Activated T-helper 1 cell treated with anti-CD3 and anti-CD28 coated beads, Interleukin-12 subunit alpha, Interleukin-12 subunit beta, Interleukin-2, Interleukin-4 antibody, amounts not matched to agents 30 ng/mL and 10 ng/mL and 1 ng/mL, durations not matched to agents 14 hours and 24 hours and 36 hours (primary cell): ENCODE measurements at regions not wholly inside any gene's neighbourhood (a gene's known extent, or its start where the extent isn't known, plus 50 kb on each side); places are given as distances from the start of the nearest gene placed in this dataset.

Experiments
- DNase-seq: peaks from one replicate; pipeline ENCODE4 v3.0.0; 2021; ENCODE audit warnings: low spot score
- H3K27ac Mint-ChIP-seq: one replicate; pipeline ENCODE4 v1.8.0; 2021; ENCODE audit warnings: mild to moderate bottlenecking, mixed read lengths
- H3K27me3 Mint-ChIP-seq: one replicate; pipeline ENCODE4 v1.8.0; 2022; ENCODE audit warnings: mild to moderate bottlenecking, moderate library complexity, mixed read lengths; ENCODE audit not compliant: insufficient read depth
- H3K36me3 Mint-ChIP-seq: one replicate; pipeline ENCODE4 v1.8.0; 2021; ENCODE audit warnings: low read depth, mixed read lengths
- H3K4me1 Mint-ChIP-seq: one replicate; pipeline ENCODE4 v1.8.0; 2021; ENCODE audit warnings: low read depth, mixed read lengths
- H3K4me3 Mint-ChIP-seq: one replicate; pipeline ENCODE4 v1.8.0; 2021; ENCODE audit warnings: mild to moderate bottlenecking, moderate library complexity, mixed read lengths
- H3K9me3 Mint-ChIP-seq: one replicate; pipeline ENCODE4 v1.8.0; 2021; ENCODE audit warnings: mixed read lengths
- intact Hi-C: fragments of 100-400 bp; cut with micrococcal nuclease; formaldehyde crosslinking; loops from one replicate; pipeline ENCODE4 v1.15.1; 2024

DNA sequence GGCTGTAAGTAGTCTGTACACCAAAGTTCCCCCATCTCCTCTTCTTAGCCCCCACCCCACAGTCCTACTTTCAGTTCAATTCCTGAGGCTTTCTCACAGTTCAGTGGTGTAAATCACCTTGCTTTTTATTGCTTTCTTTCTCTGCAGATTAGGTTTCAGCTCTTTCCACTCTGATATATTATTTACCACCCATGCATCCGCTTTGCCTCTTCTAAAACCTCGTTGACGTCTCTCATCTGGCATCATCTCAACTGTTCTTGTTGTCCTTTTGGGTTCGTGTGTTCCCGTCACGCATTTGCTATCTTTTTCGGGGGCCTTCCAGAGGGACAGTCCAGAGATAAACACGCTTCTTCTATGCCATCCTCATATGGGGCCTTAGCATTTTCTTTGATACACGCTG lies 597.9 kb upstream of the DPP6 start:
- Mint-ChIP-seq H3K36me3 (no peaks in the 10 kb centered on the region), H3K27ac (no peak overlapping the region), H3K4me1 (no peaks in the 10 kb centered on the region), H3K9me3 (peaks cover 4% of the 10 kb centered on the region), H3K4me3 (no peak overlapping the region), H3K27me3 (no peaks in the 10 kb centered on the region)
- intact Hi-C loops: no loop called here
- DNase-seq: no peak

DNA sequence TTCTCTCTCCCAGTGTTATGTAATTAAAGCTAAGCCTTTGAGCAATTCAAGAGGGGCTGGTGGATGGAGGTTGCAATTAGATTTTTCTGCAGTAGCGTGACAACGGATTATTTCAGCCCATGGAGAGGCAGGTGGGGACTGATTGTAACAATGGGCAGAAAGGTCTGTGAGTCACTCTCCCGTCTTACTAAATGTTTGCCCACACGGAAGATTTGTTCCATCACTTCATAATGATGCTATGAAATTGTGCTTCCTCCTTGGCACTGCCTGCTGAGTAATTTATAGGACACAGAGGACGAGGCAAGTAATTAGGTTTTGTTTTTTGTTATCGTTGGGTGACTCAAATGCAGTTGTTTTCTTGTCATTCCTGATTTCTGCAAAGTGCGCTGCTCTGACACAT lies 594.5 kb upstream of the DPP6 start:
- H3K27me3 Mint-ChIP-seq: no peaks in the 10 kb centered on the region

DNA sequence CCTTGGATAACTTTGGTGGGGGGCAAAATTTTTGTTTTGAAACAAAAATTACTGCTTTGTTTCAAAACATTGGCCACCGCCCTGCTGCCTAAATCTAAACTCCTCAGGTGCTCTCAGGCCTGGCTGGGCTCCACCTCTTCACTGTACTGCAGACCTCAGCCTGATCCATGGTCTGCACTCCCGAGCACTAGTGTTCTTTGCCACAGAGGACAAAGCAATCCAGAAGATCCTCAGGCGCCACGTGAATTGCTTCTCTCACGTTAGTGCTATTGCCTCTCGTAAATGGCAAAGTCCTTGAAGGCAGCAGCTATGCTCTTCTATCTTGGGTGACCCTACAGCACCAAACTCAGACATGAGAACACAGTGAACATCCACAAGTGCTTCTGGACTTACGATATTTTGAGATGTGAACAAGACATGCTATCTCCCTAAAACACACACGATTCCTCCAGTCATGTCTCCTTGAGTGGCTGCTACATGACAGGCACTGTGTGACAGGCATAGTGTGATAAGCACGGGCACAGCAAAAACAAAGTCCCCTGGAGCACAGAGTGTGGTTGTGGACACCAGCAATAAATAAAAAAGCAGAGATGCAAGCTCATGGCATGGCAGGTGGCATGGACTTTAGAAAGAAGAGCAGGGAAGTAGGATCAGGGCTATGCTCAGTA lies 582.1 kb upstream of the DPP6 start:
- DNase-seq: no peak
- H3K36me3 Mint-ChIP-seq: no peaks in the 10 kb centered on the region
- no peaks in the 10 kb centered on the region for H3K27me3 Mint-ChIP-seq
- no peaks in the 10 kb centered on the region for H3K4me1 Mint-ChIP-seq
- H3K27ac Mint-ChIP-seq: no peak overlapping the region
- H3K4me3 Mint-ChIP-seq: no peak overlapping the region
- intact Hi-C loops: no loop called here
- peaks cover 12% of the 10 kb centered on the region for H3K9me3 Mint-ChIP-seq

More for the DNA sequence above, 594.5 kb upstream of the DPP6 start:
- H3K9me3 Mint-ChIP-seq: peaks cover 9% of the 10 kb centered on the region
- no peak overlapping the region for H3K27ac Mint-ChIP-seq
- DNase-seq: no peak
- no peaks in the 10 kb centered on the region for H3K4me1 Mint-ChIP-seq
- intact Hi-C loops: no loop called here
- H3K36me3 Mint-ChIP-seq: no peaks in the 10 kb centered on the region
- H3K4me3 Mint-ChIP-seq: no peak overlapping the region

DNA sequence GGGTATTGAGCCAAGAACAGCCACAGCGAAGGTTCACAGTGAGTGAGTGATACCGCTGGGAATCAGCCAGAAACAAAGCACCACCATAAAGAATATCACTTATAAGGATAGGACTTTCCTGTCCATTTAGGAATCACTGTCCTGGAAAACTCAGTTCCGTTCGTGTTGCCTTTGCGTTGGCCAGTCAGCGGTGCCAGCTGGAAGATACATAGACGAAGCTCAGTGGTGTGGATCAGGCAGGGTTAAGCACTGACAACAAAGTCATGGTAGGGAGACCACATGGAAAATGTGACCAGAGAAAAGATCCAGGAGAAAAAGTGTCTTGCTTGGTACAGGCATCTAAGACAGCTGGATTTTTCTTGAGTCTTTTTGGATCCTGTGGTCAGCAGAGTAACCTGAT lies 579.7 kb upstream of the DPP6 start:
- intact Hi-C loops: no loop called here
- Mint-ChIP-seq H3K4me3 (no peak overlapping the region), H3K36me3 (no peaks in the 10 kb centered on the region), H3K9me3 (peaks cover 6% of the 10 kb centered on the region), H3K27ac (no peak overlapping the region), H3K27me3 (no peaks in the 10 kb centered on the region), H3K4me1 (no peaks in the 10 kb centered on the region)
- no peak for DNase-seq

DNA sequence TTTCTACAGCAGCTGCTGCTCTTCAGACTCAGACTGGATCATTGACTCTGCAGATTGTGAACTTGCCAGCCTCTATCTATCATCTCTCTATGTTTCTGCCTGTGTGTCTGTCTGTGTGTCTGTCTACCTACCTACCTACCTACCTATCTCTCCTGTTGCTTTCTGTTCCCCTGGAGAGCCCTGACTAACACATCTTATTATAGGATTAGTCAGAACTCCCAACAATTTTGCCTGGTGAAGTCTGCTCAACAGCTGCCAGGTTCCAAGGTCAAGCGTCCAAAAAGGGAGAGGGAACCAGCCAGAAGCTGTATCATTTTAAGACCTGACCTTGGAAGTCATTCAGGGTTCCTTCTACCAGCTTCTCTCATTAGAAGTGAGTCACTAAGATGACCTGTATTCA lies 579.0 kb upstream of the DPP6 start:
- Mint-ChIP-seq H3K36me3 (no peaks in the 10 kb centered on the region), H3K27me3 (no peaks in the 10 kb centered on the region), H3K4me3 (no peak overlapping the region), H3K27ac (no peak overlapping the region), H3K4me1 (no peaks in the 10 kb centered on the region), H3K9me3 (peaks cover 6% of the 10 kb centered on the region)
- intact Hi-C loops: no loop called here
- DNase-seq: no peak

DNA sequence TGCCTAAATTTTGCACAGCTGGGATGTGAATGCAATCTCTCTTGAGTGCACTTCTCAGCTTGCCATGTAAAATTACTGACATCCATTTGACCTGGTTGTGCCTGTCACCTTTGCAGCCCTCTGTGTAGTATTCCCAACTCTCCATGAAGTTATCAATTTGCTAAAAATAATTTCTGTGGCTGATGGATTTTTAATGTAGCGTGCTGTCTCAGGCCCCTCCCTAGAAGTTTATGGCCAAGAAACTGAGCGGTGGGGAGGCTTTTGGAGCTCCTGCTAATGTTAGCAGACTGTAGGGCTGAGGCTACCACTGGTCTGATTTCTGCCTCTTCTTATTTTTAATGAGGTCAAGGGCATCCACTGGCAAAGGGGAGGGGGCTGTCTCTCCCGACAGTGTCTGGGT lies 577.0 kb upstream of the DPP6 start:
- H3K4me1 Mint-ChIP-seq: no peaks in the 10 kb centered on the region
- H3K27ac Mint-ChIP-seq: no peak overlapping the region
- no peaks in the 10 kb centered on the region for H3K27me3 Mint-ChIP-seq
- peaks cover 6% of the 10 kb centered on the region for H3K9me3 Mint-ChIP-seq
- intact Hi-C loops: no loop called here
- no peak for DNase-seq
- H3K4me3 Mint-ChIP-seq: no peak overlapping the region
- no peaks in the 10 kb centered on the region for H3K36me3 Mint-ChIP-seq

DNA sequence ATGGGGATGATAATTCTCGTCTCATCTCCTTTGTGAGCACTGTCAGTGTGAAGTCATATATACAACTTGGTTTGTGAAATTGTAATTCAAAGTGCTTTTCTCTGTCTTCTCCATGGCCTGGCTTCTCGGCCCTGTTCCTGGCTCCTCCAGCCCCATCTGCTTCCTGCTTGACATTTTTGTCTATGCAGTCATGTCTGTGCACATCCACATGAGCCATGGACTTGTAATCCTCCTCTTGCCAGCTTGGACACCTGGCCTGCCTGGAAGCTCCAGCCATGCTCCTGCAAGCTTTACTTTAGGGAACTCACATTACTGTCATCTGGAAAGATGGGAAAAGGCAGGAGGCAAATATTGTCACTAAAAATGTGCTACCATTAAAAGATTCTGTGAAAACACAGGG lies 576.0 kb upstream of the DPP6 start:
- DNase-seq: no peak
- intact Hi-C loops: no loop called here
- Mint-ChIP-seq H3K27ac (no peak overlapping the region), H3K4me3 (no peak overlapping the region), H3K9me3 (no peaks in the 10 kb centered on the region), H3K36me3 (no peaks in the 10 kb centered on the region), H3K4me1 (no peaks in the 10 kb centered on the region), H3K27me3 (no peaks in the 10 kb centered on the region)

DNA sequence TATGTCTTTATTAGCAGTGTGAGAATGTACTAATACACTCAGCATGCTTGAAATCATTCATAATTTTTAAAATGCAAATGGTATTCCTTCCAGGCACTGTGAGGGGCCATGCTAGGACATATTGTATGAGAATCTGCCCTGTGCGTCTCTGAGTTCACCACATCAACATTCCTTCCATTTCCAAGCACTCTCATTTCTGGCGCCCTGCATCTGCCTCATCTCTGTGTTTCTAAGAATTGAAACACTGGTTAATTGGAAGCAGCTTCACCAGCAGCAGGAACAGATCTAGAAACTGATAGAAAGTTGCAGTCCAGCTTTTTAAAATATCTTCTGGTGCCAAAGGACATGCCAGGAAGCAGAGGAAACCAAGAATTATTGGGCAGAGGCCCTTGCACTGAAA lies 555.9 kb upstream of the DPP6 start:
- H3K4me3 Mint-ChIP-seq: no peak overlapping the region
- H3K4me1 Mint-ChIP-seq: no peaks in the 10 kb centered on the region
- DNase-seq: no peak
- no peaks in the 10 kb centered on the region for H3K27me3 Mint-ChIP-seq
- no peak overlapping the region for H3K27ac Mint-ChIP-seq
- intact Hi-C loops: no loop called here
- H3K36me3 Mint-ChIP-seq: no peaks in the 10 kb centered on the region
- H3K9me3 Mint-ChIP-seq: peaks cover 16% of the 10 kb centered on the region

DNA sequence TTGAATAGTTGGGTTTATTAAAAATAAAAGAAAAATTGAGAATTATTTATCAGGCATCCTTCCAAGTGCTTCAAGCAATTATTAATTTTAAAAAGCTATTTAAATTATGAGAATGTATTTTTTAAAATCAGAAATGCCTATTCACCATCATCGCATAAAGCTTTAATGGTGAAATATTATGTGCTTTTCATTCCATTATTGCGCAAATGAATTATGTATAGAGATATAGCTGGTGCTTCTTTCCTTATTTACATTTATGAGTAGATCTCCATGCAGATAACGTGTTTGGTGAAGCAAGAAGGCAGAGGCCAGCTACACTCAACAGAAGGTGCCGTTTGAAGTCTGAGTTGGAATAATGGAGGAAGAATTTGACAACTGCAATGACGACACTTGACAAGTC lies 549.1 kb upstream of the DPP6 start:
- Mint-ChIP-seq H3K27me3 (no peaks in the 10 kb centered on the region), H3K4me3 (no peak overlapping the region), H3K27ac (no peak overlapping the region), H3K9me3 (peaks cover 4% of the 10 kb centered on the region), H3K36me3 (no peaks in the 10 kb centered on the region), H3K4me1 (no peaks in the 10 kb centered on the region)
- intact Hi-C loops: no loop called here
- DNase-seq: no peak

DNA sequence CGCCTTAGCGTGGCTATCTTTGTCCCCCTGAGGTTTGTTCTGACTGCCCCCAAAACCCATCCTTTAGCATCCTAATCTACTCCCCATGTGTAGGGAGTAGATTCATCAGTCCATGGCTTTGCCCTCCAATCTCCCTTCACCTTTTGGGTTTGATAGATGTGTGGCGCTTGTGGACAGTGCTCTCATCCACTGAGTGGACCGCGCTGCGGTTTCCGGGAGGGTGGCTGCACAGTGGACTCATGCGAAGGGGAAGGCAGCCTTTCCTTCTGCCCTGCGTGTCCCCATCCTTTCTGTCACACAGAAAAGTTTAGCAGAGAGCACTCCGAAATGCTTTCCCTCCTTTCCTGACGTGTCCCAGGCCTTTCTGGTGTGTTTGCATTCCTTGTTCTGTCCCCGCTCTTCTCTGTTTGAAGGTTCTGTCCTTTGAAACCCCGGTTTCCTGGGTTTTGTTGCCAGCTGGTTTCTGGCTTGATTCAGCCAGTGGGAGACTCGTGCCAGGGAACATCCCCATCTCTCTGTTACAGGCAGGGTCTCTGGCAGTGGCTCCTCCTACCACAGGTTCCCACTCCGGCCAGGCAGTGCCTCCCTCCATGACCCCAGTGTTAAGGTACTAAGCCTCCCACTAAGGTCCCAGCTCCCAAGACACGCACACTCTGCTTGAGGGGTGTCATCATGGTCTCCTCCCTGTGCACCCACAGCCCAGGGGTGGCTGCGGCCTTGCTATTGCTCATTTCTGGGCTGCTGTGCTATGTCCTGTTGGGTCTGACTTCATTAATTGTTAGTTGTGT lies 547.7 kb upstream of the DPP6 start:
- H3K9me3 Mint-ChIP-seq: peaks cover 4% of the 10 kb centered on the region
- H3K27me3 Mint-ChIP-seq: no peaks in the 10 kb centered on the region
- no peaks in the 10 kb centered on the region for H3K4me1 Mint-ChIP-seq
- H3K36me3 Mint-ChIP-seq: no peaks in the 10 kb centered on the region
- no peak overlapping the region for H3K4me3 Mint-ChIP-seq
- no peak for DNase-seq
- H3K27ac Mint-ChIP-seq: no peak overlapping the region
- intact Hi-C loops: no loop called here

DNA sequence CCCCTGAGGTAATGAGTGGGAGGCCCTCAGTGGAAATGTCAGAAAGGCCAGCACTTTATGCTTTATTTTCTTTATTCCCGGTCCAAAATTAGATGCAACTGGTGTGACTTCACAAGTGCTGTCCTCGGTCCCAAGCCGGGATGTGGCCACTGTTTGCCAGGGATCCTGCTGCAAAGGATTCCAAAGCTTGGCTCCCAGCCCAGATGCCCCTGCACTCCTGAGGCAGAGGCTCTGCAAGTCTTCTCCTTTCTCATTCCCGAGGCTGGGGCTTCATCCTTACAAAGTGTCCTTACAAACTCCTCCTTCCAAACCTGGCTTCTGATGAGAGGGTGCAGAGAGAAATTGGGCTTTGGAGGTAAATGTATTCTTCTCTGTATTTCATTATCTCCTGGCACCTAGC lies 544.3 kb upstream of the DPP6 start:
- Mint-ChIP-seq H3K4me1 (no peaks in the 10 kb centered on the region), H3K36me3 (no peaks in the 10 kb centered on the region), H3K9me3 (no peaks in the 10 kb centered on the region), H3K27ac (no peak overlapping the region), H3K4me3 (no peak overlapping the region), H3K27me3 (no peaks in the 10 kb centered on the region)
- intact Hi-C loops: no loop called here
- DNase-seq: no peak

DNA sequence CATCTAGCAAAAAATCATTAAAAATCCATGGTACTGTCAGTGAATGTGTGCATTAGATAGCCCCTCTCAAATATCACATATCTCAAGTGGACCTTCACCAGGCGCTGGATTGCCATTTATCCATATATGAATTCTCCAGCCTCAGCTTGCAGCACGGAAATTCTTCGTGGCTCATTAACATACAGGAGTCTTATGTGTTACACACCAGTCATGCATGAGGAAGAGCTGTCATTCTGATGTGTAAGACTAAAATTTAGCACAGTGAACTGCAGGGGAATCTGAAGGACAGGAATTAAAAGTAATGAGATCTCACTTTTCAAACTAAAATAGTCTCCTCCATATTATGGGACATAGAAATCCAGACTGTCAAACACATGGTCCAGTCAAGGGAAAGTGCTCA lies 542.4 kb upstream of the DPP6 start:
- Mint-ChIP-seq H3K9me3 (no peaks in the 10 kb centered on the region), H3K36me3 (no peaks in the 10 kb centered on the region), H3K4me1 (no peaks in the 10 kb centered on the region), H3K27ac (no peak overlapping the region), H3K4me3 (no peak overlapping the region), H3K27me3 (no peaks in the 10 kb centered on the region)
- intact Hi-C loops: no loop called here
- DNase-seq: no peak

DNA sequence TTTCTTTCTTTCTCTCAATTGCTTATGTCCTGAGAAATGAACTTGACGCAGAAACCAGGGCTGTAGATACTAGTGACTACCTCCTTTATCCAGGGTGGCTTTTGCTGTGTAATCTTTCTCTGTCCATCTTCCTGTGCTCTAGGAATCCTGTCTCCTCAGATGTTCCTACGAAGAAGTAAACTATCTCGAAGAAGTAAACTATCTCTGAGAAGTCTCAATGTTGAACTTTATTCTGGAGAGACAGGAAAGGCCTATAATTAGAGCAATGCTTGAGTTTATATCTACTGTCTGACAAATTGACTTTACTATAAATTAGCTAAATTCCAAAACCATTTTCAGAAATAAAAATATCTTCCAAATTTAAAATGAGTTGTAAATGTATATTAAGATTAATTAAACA lies 541.5 kb upstream of the DPP6 start:
- intact Hi-C loops: no loop called here
- Mint-ChIP-seq H3K27ac (no peak overlapping the region), H3K9me3 (peaks cover 4% of the 10 kb centered on the region), H3K4me1 (no peaks in the 10 kb centered on the region), H3K36me3 (no peaks in the 10 kb centered on the region), H3K4me3 (no peak overlapping the region), H3K27me3 (no peaks in the 10 kb centered on the region)
- DNase-seq: no peak

DNA sequence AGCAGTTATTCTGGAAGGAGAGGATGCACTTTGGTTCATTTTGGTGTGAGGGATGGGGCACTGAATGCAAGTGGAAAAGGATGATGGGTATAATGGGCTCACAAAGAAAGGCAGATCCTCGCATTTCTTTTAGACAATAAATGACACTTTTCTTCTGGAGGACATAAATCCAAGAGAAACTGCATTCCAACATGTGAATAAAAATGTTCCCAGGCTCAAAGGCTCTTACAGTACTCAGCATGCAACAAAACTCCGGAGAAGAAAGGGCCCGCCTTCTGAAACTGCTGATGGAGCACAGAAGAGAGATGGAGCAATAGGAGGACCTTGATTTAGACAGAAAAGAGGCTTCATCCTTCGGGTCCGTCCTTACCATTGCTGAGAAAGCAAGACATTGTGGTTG lies 538.2 kb upstream of the DPP6 start:
- intact Hi-C loops: no loop called here
- no peaks in the 10 kb centered on the region for H3K27me3 Mint-ChIP-seq
- H3K4me1 Mint-ChIP-seq: no peaks in the 10 kb centered on the region
- H3K9me3 Mint-ChIP-seq: peaks cover 21% of the 10 kb centered on the region
- no peak overlapping the region for H3K4me3 Mint-ChIP-seq
- no peak overlapping the region for H3K27ac Mint-ChIP-seq
- no peaks in the 10 kb centered on the region for H3K36me3 Mint-ChIP-seq
- no peak for DNase-seq
